Stimulated activated CD4-positive, alpha-beta T cell treated with anti-CD3 and anti-CD28 coated beads, Interleukin-12 subunit alpha, Interleukin-12 subunit beta, amount 100 ng/mL, for 4 hours (primary cell): ENCODE measurements at regions not wholly inside any gene's neighbourhood (a gene's known extent, or its start where the extent isn't known, plus 50 kb on each side); places are given as distances from the start of the nearest gene placed in this dataset.

Experiments used
- DNase-seq: peaks from one replicate; pipeline ENCODE4 v3.0.0-alpha.2; 2020

DNA sequence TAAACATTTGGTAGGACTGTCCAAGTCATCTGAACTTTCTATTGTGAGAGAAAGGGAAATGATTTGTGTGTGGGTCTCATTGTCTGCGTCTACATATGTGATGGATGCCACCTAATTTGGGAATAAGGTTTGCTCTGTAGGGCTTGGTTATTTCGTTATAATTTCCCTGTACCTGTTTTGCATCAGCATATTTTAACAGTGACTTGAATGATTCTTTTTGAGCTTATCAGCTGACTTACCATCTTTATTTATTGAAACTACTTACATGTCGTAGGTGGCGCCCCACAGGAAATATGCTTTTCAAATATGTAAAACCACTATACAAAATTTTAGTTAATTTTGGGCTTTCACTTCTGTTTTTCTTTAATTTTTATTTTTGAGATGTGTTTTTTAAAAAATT lies 56.5 kb upstream of the BCAT1 start:
- DNase-seq = no peak

DNA sequence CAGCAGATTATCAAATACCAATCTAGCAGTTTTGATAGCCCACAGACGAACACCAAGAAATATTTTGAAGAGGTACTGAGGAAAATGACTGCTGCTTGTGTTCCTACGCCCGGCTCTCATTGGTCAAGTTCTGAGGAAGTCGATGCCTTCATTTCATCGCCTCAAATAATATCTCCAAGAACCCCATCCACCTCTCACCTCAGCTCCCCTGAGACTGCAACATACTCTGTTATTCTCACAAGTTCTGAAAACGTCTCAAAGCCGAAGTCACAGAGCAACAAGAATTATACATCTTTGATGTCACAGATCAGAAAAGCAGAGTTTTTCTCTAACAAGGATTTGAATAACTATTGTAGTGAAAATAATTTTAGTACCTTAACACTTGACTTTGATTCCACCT lies 55.5 kb upstream of the BCAT1 start:
- no peak for DNase-seq

DNA sequence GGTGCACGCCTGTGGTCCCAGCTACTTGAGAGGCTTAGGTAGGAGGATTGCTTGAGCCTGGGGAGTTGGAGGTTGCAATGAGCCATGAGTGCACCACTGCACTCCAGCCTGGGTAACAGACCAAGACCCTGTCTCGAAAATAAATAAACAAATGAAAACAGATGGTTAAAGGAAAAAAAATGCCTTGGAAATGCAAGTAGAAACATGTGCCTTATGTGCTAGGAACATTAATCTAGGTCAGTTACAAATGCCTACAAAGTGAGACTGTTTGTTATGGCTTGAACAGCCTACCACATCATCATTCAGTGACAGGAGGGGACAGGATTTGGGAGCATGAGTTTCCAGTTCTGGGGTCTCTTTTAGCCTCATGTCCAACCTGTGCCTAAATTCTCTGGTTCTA lies 52.4 kb upstream of the BCAT1 start:
- no peak for DNase-seq
